IMR-90 (cell line): ENCODE measurements at regions not wholly inside any gene's neighbourhood (a gene's known extent, or its start where the extent isn't known, plus 50 kb on each side); places are given as distances from the start of the nearest gene placed in this dataset.

Experiments
- ATAC-seq: fragments of 200-7000 bp; cut with Tn5 transposase; 2 replicates; pipeline ENCODE4 v1.9.1; 2020; ENCODE audit warnings: low read depth, mild to moderate bottlenecking, moderate library complexity
- BruUV-seq: library from RNA; stranded (reverse); fragments of 400-500 nt; replicated peaks from 2 replicates; lab custom pipeline; 2021; lab: Mats Ljungman, UMichigan
- CTCF ChIA-PET: fragments of 300-600 bp; formaldehyde crosslinking; extraction: SDS; loops from one replicate; lab custom pipeline; 2021; ENCODE audit warnings: antibody characterized with exemption; lab: Yijun Ruan, JAX
- POLR2A ChIA-PET: fragments of 300-600 bp; sonication (Branson Sonifier 250); formaldehyde crosslinking; loops from one replicate; lab custom pipeline; 2022; ENCODE audit warnings: antibody characterized with exemption; ENCODE audit not compliant: unreplicated experiment; lab: Charles Lee
- DNase-seq: peaks from one replicate; pipeline ENCODE4 v3.0.0; 2013
- H2AFZ ChIP-seq: replicated peaks from 2 replicates; pipeline ENCODE3; 2013; ENCODE audit warnings: low read length, mild to moderate bottlenecking; ENCODE audit not compliant: poor library complexity
- H2AK5ac ChIP-seq: 2 replicates; pipeline ENCODE4 v1.6.1; 2013; ENCODE audit warnings: low read depth, low read length, inconsistent platforms
- H2AK9ac ChIP-seq: replicated peaks from 2 replicates; pipeline ENCODE3; 2013; ENCODE audit warnings: mild to moderate bottlenecking, low read depth, low read length, moderate library complexity; ENCODE audit not compliant: poor library complexity
- H2BK120ac ChIP-seq: 2 replicates; pipeline ENCODE4 v1.6.1; 2013; ENCODE audit warnings: low read depth, low read length, inconsistent platforms
- H2BK15ac ChIP-seq: 3 replicates; pipeline ENCODE4 v1.6.1; 2013; ENCODE audit warnings: low read depth, low read length, inconsistent platforms
- H2BK20ac ChIP-seq: 2 replicates; pipeline ENCODE4 v1.6.1; 2013; ENCODE audit warnings: low read depth, mild to moderate bottlenecking, inconsistent platforms, low read length, moderate library complexity
- H2BK5ac ChIP-seq: 2 replicates; pipeline ENCODE4 v1.6.1; 2013; ENCODE audit warnings: mild to moderate bottlenecking, low read depth, low read length, inconsistent platforms; ENCODE audit not compliant: poor library complexity, severe bottlenecking
- H3K14ac ChIP-seq: replicated peaks from 2 replicates; pipeline ENCODE4 v1.6.1; 2013; ENCODE audit warnings: low read depth, low read length, inconsistent platforms
- H3K18ac ChIP-seq: 2 replicates; pipeline ENCODE4 v1.6.1; 2013; ENCODE audit warnings: low read depth, low read length, control low read depth
- H3K23ac ChIP-seq: 2 replicates; pipeline ENCODE4 v1.6.1; 2013; ENCODE audit warnings: low read depth, low read length, inconsistent platforms
- H3K27ac ChIP-seq: 2 replicates; pipeline ENCODE4 v1.5.1; 2013; ENCODE audit warnings: mild to moderate bottlenecking, control low read depth, low read length; ENCODE audit not compliant: insufficient read depth
- H3K27me3 ChIP-seq: 2 replicates; pipeline ENCODE4 v1.6.1; 2013; ENCODE audit warnings: low read length; ENCODE audit not compliant: control insufficient read depth, insufficient read depth
- H3K36me3 ChIP-seq: 2 replicates; pipeline ENCODE4 v1.6.1; 2013; ENCODE audit warnings: low read length, mixed read lengths; ENCODE audit not compliant: control insufficient read depth, insufficient read depth
- H3K4ac ChIP-seq: 2 replicates; pipeline ENCODE4 v1.6.1; 2013; ENCODE audit warnings: low read depth, low read length, inconsistent platforms
- H3K4me1 ChIP-seq: 2 replicates; pipeline ENCODE4 v1.6.1; 2013; ENCODE audit warnings: low read length, mixed read lengths; ENCODE audit not compliant: control insufficient read depth, insufficient read depth
- H3K4me2 ChIP-seq: 2 replicates; pipeline ENCODE4 v1.6.1; 2013; ENCODE audit warnings: low read depth, mild to moderate bottlenecking, control low read depth, low read length, moderate library complexity
- H3K4me3 ChIP-seq: 2 replicates; pipeline ENCODE4 v1.5.1; 2013; ENCODE audit warnings: low read depth, mild to moderate bottlenecking, control low read depth, low read length, moderate library complexity; ENCODE audit not compliant: insufficient read depth
- H3K56ac ChIP-seq: 2 replicates; pipeline ENCODE4 v1.6.1; 2013; ENCODE audit warnings: low read length, inconsistent platforms; ENCODE audit not compliant: insufficient read depth; ENCODE audit errors: extremely low read depth
- H3K79me1 ChIP-seq, 2 experiments: 2 replicates each; pipeline ENCODE4 v1.6.1; 2013; ENCODE audit warnings: low read length in 2 of 2, inconsistent platforms in 1 of 2, low read depth in 1 of 2
- H3K9ac ChIP-seq: 2 replicates; pipeline ENCODE4 v1.6.1; 2013; ENCODE audit warnings: low read depth, low read length, control low read depth
- H3K9me1 ChIP-seq: 2 replicates; pipeline ENCODE4 v1.6.1; 2013; ENCODE audit warnings: low read length, inconsistent platforms; ENCODE audit not compliant: insufficient read depth
- H3K9me3 ChIP-seq: 2 replicates; pipeline ENCODE4 v1.6.1; 2013; ENCODE audit warnings: low read length; ENCODE audit not compliant: control insufficient read depth, insufficient read depth
- H4K20me1 ChIP-seq: 2 replicates; pipeline ENCODE4 v1.6.1; 2013; ENCODE audit warnings: low read length, inconsistent platforms; ENCODE audit not compliant: insufficient read depth
- H4K5ac ChIP-seq: 2 replicates; pipeline ENCODE4 v1.6.1; 2013; ENCODE audit warnings: mild to moderate bottlenecking, low read depth, low read length, control low read depth
- H4K8ac ChIP-seq, 2 experiments: 2 replicates each; pipeline ENCODE4 v1.6.1; 2013; ENCODE audit warnings: low read depth in 2 of 2, low read length in 2 of 2, control low read depth in 1 of 2, inconsistent platforms in 1 of 2
- H4K91ac ChIP-seq: 2 replicates; pipeline ENCODE4 v1.6.1; 2013; ENCODE audit warnings: low read depth, low read length, inconsistent platforms; ENCODE audit not compliant: insufficient read depth
- CEBPB ChIP-seq: IDR thresholded peaks from 2 replicates; pipeline ENCODE4 v1.6.1; 2012; ENCODE audit warnings: low read depth, low read length, improper control_type of control experiment
- CHD1 ChIP-seq: IDR thresholded peaks from 2 replicates; pipeline ENCODE4 v1.6.1; 2012; ENCODE audit warnings: low read depth, low read length, improper control_type of control experiment
- FOS ChIP-seq: fragments of 150-350 bp; IDR thresholded peaks from 2 replicates; pipeline ENCODE4 v1.6.1; 2016; ENCODE audit warnings: low read depth, low read length
- MAFK ChIP-seq: IDR thresholded peaks from 2 replicates; pipeline ENCODE4 v1.6.1; 2012; ENCODE audit warnings: low read depth, low read length, improper control_type of control experiment
- MAZ ChIP-seq: IDR thresholded peaks from 2 replicates; pipeline ENCODE4 v1.6.1; 2012; ENCODE audit warnings: low read depth, mild to moderate bottlenecking, low read length, improper control_type of control experiment, moderate library complexity, borderline replicate concordance
- MXI1 ChIP-seq: IDR thresholded peaks from 2 replicates; pipeline ENCODE4 v1.6.1; 2012; ENCODE audit warnings: low read depth, mild to moderate bottlenecking, low read length, moderate library complexity, borderline replicate concordance
- POLR2A ChIP-seq: IDR thresholded peaks from 2 replicates; pipeline ENCODE4 v1.6.1; 2012; ENCODE audit warnings: mild to moderate bottlenecking, low read depth, low read length
- RAD21 ChIP-seq: IDR thresholded peaks from 2 replicates; pipeline ENCODE4 v1.6.1; 2012; ENCODE audit warnings: low read length, improper control_type of control experiment
- RCOR1 ChIP-seq: IDR thresholded peaks from 2 replicates; pipeline ENCODE4 v1.6.1; 2012; ENCODE audit warnings: mild to moderate bottlenecking, low read length, improper control_type of control experiment; ENCODE audit not compliant: insufficient replicate concordance
- RFX5 ChIP-seq: IDR thresholded peaks from 2 replicates; pipeline ENCODE4 v1.8.0; 2012; ENCODE audit warnings: low read depth, mild to moderate bottlenecking, low read length, moderate library complexity
- SMC3 ChIP-seq: fragments of 150-350 bp; IDR thresholded peaks from 2 replicates; pipeline ENCODE4 v1.6.1; 2016; ENCODE audit warnings: low read depth, mild to moderate bottlenecking, antibody characterized with exemption, low read length, moderate library complexity
- USF2 ChIP-seq: fragments of 150-350 bp; IDR thresholded peaks from 2 replicates; pipeline ENCODE4 v1.6.1; 2017; ENCODE audit warnings: mild to moderate bottlenecking, antibody characterized with exemption, low read length, low read depth
- WGBS, 2 experiments: methylation state at CpG; one replicate each; pipeline versions ENCODE4 v1.1.5 to v1.1.7; 2013; ENCODE audit warnings: missing lambda C conversion rate in 2 of 2; ENCODE audit not compliant: insufficient read length in 1 of 2; ENCODE audit errors: extremely low coverage in 2 of 2; 5-methylcytosine and 5-hydroxymethylcytosine counted together
- dilution Hi-C: fragments of 300-500 bp; cut with HindIII; formaldehyde crosslinking; loops from one replicate; pipeline ENCODE4 v1.14.3; 2018; ENCODE audit warnings: low sequenced_read_pairs; ENCODE audit not compliant: unreplicated experiment
- in situ Hi-C: fragments of 300-500 bp; cut with MboI; formaldehyde crosslinking; loops from 3 replicates; pipeline ENCODE4 v1.14.3; 2019; ENCODE audit warnings: low sequenced_read_pairs, inconsistent platforms, mixed read lengths
- intact Hi-C: fragments of 100-400 bp; cut with micrococcal nuclease; formaldehyde crosslinking; loops from 2 replicates; pipeline ENCODE4 v1.10.0; 2022
- TF ChIP-seq, protein P1 (sequence below): fragments of 150-350 bp; IDR thresholded peaks from 2 replicates; pipeline ENCODE4 v1.6.1; 2016; ENCODE audit warnings: low read depth, mild to moderate bottlenecking, low read length, moderate library complexity, borderline replicate concordance
- TF ChIP-seq, protein P2 (sequence below): conservative IDR thresholded peaks from 2 replicates; pipeline ENCODE4 v1.5.1; 2012; ENCODE audit warnings: mild to moderate bottlenecking, low read depth, low read length, improper control_type of control experiment

DNA sequence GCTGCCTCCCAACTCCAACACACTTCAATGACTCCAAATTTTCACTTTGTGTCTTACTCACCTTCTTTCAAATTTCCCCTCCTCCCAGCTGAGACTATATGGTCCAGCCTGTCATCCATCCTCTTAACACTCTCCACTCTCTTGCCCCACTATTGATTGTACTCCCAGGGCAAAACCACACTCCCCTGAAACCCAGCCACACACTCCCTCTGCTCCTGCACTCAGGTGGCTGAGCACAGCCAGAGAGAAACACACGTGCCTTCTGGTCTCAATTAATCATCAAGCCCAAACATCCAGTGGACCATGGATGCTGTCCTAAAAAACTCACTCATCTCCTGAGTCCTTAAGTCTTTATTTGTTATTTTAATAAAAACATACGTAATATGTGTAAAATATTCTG is 1026.4 kb downstream of the KCNJ18 start:
- Histone ChIP-seq H3K4me3 (no peak overlapping the region), H3K9me1 (no peaks in the 10 kb centered on the region), H2AK5ac (no peak overlapping the region), H4K8ac (no peak overlapping the region), H3K23ac (no peak overlapping the region), H2AK9ac (no peak overlapping the region), H3K18ac (no peak overlapping the region), H3K56ac (no peak overlapping the region), H3K36me3 (no peaks in the 10 kb centered on the region), H3K4ac (no peak overlapping the region), H2BK15ac (no peak overlapping the region), H3K9me3 (peaks cover 24% of the 10 kb centered on the region), H3K14ac (no peak overlapping the region), H2AFZ (no peak overlapping the region), H2BK20ac (no peak overlapping the region), H2BK5ac (no peak overlapping the region), H3K4me2 (no peak overlapping the region), H4K91ac (no peak overlapping the region), H3K4me1 (no peaks in the 10 kb centered on the region), H3K27ac (no peak overlapping the region), H2BK120ac (no peak overlapping the region), H3K79me1 (no peaks in the 10 kb centered on the region), H4K20me1 (no peaks in the 10 kb centered on the region), H4K5ac (no peak overlapping the region), H3K27me3 (no peaks in the 10 kb centered on the region), H3K9ac (no peak overlapping the region)
- ATAC-seq: no peak
- dilution Hi-C loops: no loop called here
- in situ Hi-C loops: no loop called here
- POLR2A ChIA-PET: no interaction called here
- no peak for DNase-seq
- intact Hi-C loops: no loop called here
- no CpG with 5 or more reads among the region's 2 CpGs for WGBS, 2 experiments
- BruUV-seq: no TSS peak
- no peak for TF ChIP-seq FOS
- TF ChIP-seq MAFK: no peak
- no peak for TF ChIP-seq POLR2A
- TF ChIP-seq USF2: no peak
- TF ChIP-seq CHD1: no peak
- TF ChIP-seq MXI1: no peak
- TF ChIP-seq RCOR1: no peak
- TF ChIP-seq RAD21: no peak
- no peak for TF ChIP-seq CEBPB
- TF ChIP-seq SMC3: no peak
- TF ChIP-seq, protein P1, sequence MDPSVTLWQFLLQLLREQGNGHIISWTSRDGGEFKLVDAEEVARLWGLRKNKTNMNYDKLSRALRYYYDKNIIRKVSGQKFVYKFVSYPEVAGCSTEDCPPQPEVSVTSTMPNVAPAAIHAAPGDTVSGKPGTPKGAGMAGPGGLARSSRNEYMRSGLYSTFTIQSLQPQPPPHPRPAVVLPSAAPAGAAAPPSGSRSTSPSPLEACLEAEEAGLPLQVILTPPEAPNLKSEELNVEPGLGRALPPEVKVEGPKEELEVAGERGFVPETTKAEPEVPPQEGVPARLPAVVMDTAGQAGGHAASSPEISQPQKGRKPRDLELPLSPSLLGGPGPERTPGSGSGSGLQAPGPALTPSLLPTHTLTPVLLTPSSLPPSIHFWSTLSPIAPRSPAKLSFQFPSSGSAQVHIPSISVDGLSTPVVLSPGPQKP: no peak
- TF ChIP-seq, protein P2, sequence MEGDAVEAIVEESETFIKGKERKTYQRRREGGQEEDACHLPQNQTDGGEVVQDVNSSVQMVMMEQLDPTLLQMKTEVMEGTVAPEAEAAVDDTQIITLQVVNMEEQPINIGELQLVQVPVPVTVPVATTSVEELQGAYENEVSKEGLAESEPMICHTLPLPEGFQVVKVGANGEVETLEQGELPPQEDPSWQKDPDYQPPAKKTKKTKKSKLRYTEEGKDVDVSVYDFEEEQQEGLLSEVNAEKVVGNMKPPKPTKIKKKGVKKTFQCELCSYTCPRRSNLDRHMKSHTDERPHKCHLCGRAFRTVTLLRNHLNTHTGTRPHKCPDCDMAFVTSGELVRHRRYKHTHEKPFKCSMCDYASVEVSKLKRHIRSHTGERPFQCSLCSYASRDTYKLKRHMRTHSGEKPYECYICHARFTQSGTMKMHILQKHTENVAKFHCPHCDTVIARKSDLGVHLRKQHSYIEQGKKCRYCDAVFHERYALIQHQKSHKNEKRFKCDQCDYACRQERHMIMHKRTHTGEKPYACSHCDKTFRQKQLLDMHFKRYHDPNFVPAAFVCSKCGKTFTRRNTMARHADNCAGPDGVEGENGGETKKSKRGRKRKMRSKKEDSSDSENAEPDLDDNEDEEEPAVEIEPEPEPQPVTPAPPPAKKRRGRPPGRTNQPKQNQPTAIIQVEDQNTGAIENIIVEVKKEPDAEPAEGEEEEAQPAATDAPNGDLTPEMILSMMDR: no peak
- no peak for TF ChIP-seq RFX5
- no peak for TF ChIP-seq MAZ
- CTCF ChIA-PET: no interaction called here
